ENCODE measurements at regions not wholly inside any gene's neighbourhood (a gene's known extent, or its start where the extent isn't known, plus 50 kb on each side); places are given as distances from the start of the nearest gene placed in this dataset.

- ATAC-seq (ENCODE audit: low read depth in 2 of 2) (no peak), DNase-seq (peak in 1 of 3 donors; percentile 30)
- H3K4me3 ChIP-seq (ENCODE audit: low read depth, low read length), result no peak overlapping the region
- H3K36me3 ChIP-seq (ENCODE audit: control insufficient read depth, insufficient read depth, low read length), result no peaks in the 10 kb centered on the region
- Mint-ChIP-seq H3K4me3 (no peak overlapping the region), H3K4me1 (no peaks in the 10 kb centered on the region), H3K9me3 (no peaks in the 10 kb centered on the region), H3K36me3 (no peaks in the 10 kb centered on the region), H3K27ac (no peak overlapping the region), H3K27me3 (peaks cover 12% of the 10 kb centered on the region)
- H3K9me3 ChIP-seq (ENCODE audit: control insufficient read depth in 2 of 2, low read length in 2 of 2), result no peaks in the 10 kb centered on the region
- no peaks in the 10 kb centered on the region for H3K27me3 ChIP-seq (ENCODE audit: control insufficient read depth, insufficient read depth, low read length)
- no peak overlapping the region for H3K27ac ChIP-seq (ENCODE audit: insufficient read depth, low read length, poor library complexity, severe bottlenecking)
- H3K4me1 ChIP-seq (ENCODE audit: control insufficient read depth, insufficient read depth, low read length, poor library complexity, severe bottlenecking), result no peaks in the 10 kb centered on the region
These were observed 106.5 kb upstream of the ACP3 start for GRCh38 chr3:132210476-132211346.

GRCh38 chr3:132211896-132212295 lies 105.3 kb upstream of the ACP3 start:
- Mint-ChIP-seq H3K4me1 (no peaks in the 10 kb centered on the region), H3K9me3 (peaks cover 0 to 2% (median 0%) of the 10 kb centered on the region in 7 donors), H3K27me3 (peaks cover 12% of the 10 kb centered on the region), H3K36me3 (no peaks in the 10 kb centered on the region), H3K27ac (no peak overlapping the region), H3K4me3 (no peak overlapping the region)
- Histone ChIP-seq H3K36me3 (ENCODE audit: control insufficient read depth, insufficient read depth, low read length) (no peaks in the 10 kb centered on the region), H3K4me1 (ENCODE audit: control insufficient read depth, insufficient read depth, low read length, poor library complexity, severe bottlenecking) (no peaks in the 10 kb centered on the region), H3K27me3 (ENCODE audit: control insufficient read depth, insufficient read depth, low read length) (no peaks in the 10 kb centered on the region), H3K9me3 (ENCODE audit: control insufficient read depth in 2 of 2, low read length in 2 of 2) (no peaks in the 10 kb centered on the region), H3K27ac (ENCODE audit: insufficient read depth, low read length, poor library complexity, severe bottlenecking) (no peak overlapping the region), H3K4me3 (ENCODE audit: low read depth, low read length) (no peak overlapping the region)
- ATAC-seq (ENCODE audit: low read depth in 2 of 2) (no peak), DNase-seq (no peak)

- Mint-ChIP-seq H3K4me3 (no peak overlapping the region), H3K36me3 (no peaks in the 10 kb centered on the region), H3K27ac (no peak overlapping the region), H3K9me3 (peaks cover 0 to 2% (median 0%) of the 10 kb centered on the region in 7 donors), H3K27me3 (peaks cover 4% of the 10 kb centered on the region), H3K4me1 (no peaks in the 10 kb centered on the region)
- no peaks in the 10 kb centered on the region for H3K36me3 ChIP-seq (ENCODE audit: control insufficient read depth, insufficient read depth, low read length)
- H3K9me3 ChIP-seq (ENCODE audit: control insufficient read depth in 2 of 2, low read length in 2 of 2), result no peaks in the 10 kb centered on the region
- no peak overlapping the region for H3K4me3 ChIP-seq (ENCODE audit: low read depth, low read length)
- ATAC-seq (ENCODE audit: low read depth in 2 of 2) (no peak), DNase-seq (no peak)
- no peaks in the 10 kb centered on the region for H3K4me1 ChIP-seq (ENCODE audit: control insufficient read depth, insufficient read depth, low read length, poor library complexity, severe bottlenecking)
- H3K27me3 ChIP-seq (ENCODE audit: control insufficient read depth, insufficient read depth, low read length), result no peaks in the 10 kb centered on the region
- no peak overlapping the region for H3K27ac ChIP-seq (ENCODE audit: insufficient read depth, low read length, poor library complexity, severe bottlenecking)
These were observed 98.1 kb upstream of the ACP3 start for GRCh38 chr3:132218817-132219755.

- no peak overlapping the region for H3K27ac Mint-ChIP-seq
- no peaks in the 10 kb centered on the region for H3K36me3 Mint-ChIP-seq
- H3K9me3 ChIP-seq (ENCODE audit: control insufficient read depth in 2 of 2, low read length in 2 of 2), result no peaks in the 10 kb centered on the region
- H3K36me3 ChIP-seq (ENCODE audit: control insufficient read depth, insufficient read depth, low read length), result no peaks in the 10 kb centered on the region
- H3K4me3 ChIP-seq (ENCODE audit: low read depth, low read length), result no peak overlapping the region
- no peak overlapping the region for H3K27ac ChIP-seq (ENCODE audit: insufficient read depth, low read length, poor library complexity, severe bottlenecking)
- H3K27me3 ChIP-seq (ENCODE audit: control insufficient read depth, insufficient read depth, low read length), result no peaks in the 10 kb centered on the region
- no peaks in the 10 kb centered on the region for H3K4me1 Mint-ChIP-seq
- DNase-seq (no peak), ATAC-seq (ENCODE audit: low read depth in 2 of 2) (no peak)
- H3K9me3 Mint-ChIP-seq, result peaks cover 0 to 2% (median 0%) of the 10 kb centered on the region in 7 donors
- H3K4me1 ChIP-seq (ENCODE audit: control insufficient read depth, insufficient read depth, low read length, poor library complexity, severe bottlenecking), result no peaks in the 10 kb centered on the region
- H3K4me3 Mint-ChIP-seq, result no peak overlapping the region
- peaks cover 4% of the 10 kb centered on the region for H3K27me3 Mint-ChIP-seq
These were observed 96.2 kb upstream of the ACP3 start for GRCh38 chr3:132220986-132221385.

GRCh38 chr3:132222868-132223538 lies 94.2 kb upstream of the ACP3 start:
- peaks cover 0 to 2% (median 0%) of the 10 kb centered on the region in 7 donors for H3K9me3 Mint-ChIP-seq
- peaks cover 4% of the 10 kb centered on the region for H3K27me3 Mint-ChIP-seq
- H3K36me3 ChIP-seq (ENCODE audit: control insufficient read depth, insufficient read depth, low read length), result no peaks in the 10 kb centered on the region
- H3K4me1 Mint-ChIP-seq, result no peaks in the 10 kb centered on the region
- no peaks in the 10 kb centered on the region for H3K4me1 ChIP-seq (ENCODE audit: control insufficient read depth, insufficient read depth, low read length, poor library complexity, severe bottlenecking)
- no peaks in the 10 kb centered on the region for H3K36me3 Mint-ChIP-seq
- H3K9me3 ChIP-seq (ENCODE audit: control insufficient read depth in 2 of 2, low read length in 2 of 2), result no peaks in the 10 kb centered on the region
- no peak overlapping the region for H3K4me3 ChIP-seq (ENCODE audit: low read depth, low read length)
- H3K27me3 ChIP-seq (ENCODE audit: control insufficient read depth, insufficient read depth, low read length), result no peaks in the 10 kb centered on the region
- H3K27ac Mint-ChIP-seq, result no peak overlapping the region
- H3K4me3 Mint-ChIP-seq, result no peak overlapping the region
- ATAC-seq (ENCODE audit: low read depth in 2 of 2), result no peak
- H3K27ac ChIP-seq (ENCODE audit: insufficient read depth, low read length, poor library complexity, severe bottlenecking), result no peak overlapping the region
- no peak for DNase-seq

- H3K4me1 ChIP-seq (ENCODE audit: control insufficient read depth, insufficient read depth, low read length, poor library complexity, severe bottlenecking), result no peaks in the 10 kb centered on the region
- DNase-seq (no peak), ATAC-seq (ENCODE audit: low read depth in 2 of 2) (no peak)
- no peak overlapping the region for H3K27ac Mint-ChIP-seq
- H3K27me3 Mint-ChIP-seq, result no peaks in the 10 kb centered on the region
- no peaks in the 10 kb centered on the region for H3K36me3 Mint-ChIP-seq
- peaks cover 0 to 2% (median 0%) of the 10 kb centered on the region in 7 donors for H3K9me3 Mint-ChIP-seq
- no peaks in the 10 kb centered on the region for H3K36me3 ChIP-seq (ENCODE audit: control insufficient read depth, insufficient read depth, low read length)
- H3K4me3 ChIP-seq (ENCODE audit: low read depth, low read length), result no peak overlapping the region
- no peaks in the 10 kb centered on the region for H3K9me3 ChIP-seq (ENCODE audit: control insufficient read depth in 2 of 2, low read length in 2 of 2)
- no peaks in the 10 kb centered on the region for H3K4me1 Mint-ChIP-seq
- no peak overlapping the region for H3K27ac ChIP-seq (ENCODE audit: insufficient read depth, low read length, poor library complexity, severe bottlenecking)
- H3K27me3 ChIP-seq (ENCODE audit: control insufficient read depth, insufficient read depth, low read length), result no peaks in the 10 kb centered on the region
- no peak overlapping the region for H3K4me3 Mint-ChIP-seq
These were observed 91.5 kb upstream of the ACP3 start for GRCh38 chr3:132225664-132226063.

- Mint-ChIP-seq H3K27me3 (no peaks in the 10 kb centered on the region), H3K4me3 (no peak overlapping the region), H3K9me3 (peaks cover 0 to 2% (median 0%) of the 10 kb centered on the region in 7 donors), H3K27ac (no peak overlapping the region), H3K36me3 (no peaks in the 10 kb centered on the region), H3K4me1 (no peaks in the 10 kb centered on the region)
- DNase-seq, result no peak
- no peaks in the 10 kb centered on the region for H3K36me3 ChIP-seq (ENCODE audit: control insufficient read depth, insufficient read depth, low read length)
- no peaks in the 10 kb centered on the region for H3K9me3 ChIP-seq (ENCODE audit: control insufficient read depth in 2 of 2, low read length in 2 of 2)
- no peak for ATAC-seq (ENCODE audit: low read depth in 2 of 2)
- H3K4me3 ChIP-seq (ENCODE audit: low read depth, low read length), result no peak overlapping the region
- no peaks in the 10 kb centered on the region for H3K27me3 ChIP-seq (ENCODE audit: control insufficient read depth, insufficient read depth, low read length)
- H3K4me1 ChIP-seq (ENCODE audit: control insufficient read depth, insufficient read depth, low read length, poor library complexity, severe bottlenecking), result no peaks in the 10 kb centered on the region
- H3K27ac ChIP-seq (ENCODE audit: insufficient read depth, low read length, poor library complexity, severe bottlenecking), result no peak overlapping the region
These were observed 88.3 kb upstream of the ACP3 start for GRCh38 chr3:132228923-132229322.

All from CD4-positive, CD25-positive, alpha-beta regulatory T cell (primary cell).